ENCODE measurements at regions not wholly inside any gene's neighbourhood (a gene's known extent, or its start where the extent isn't known, plus 50 kb on each side); places are given as distances from the start of the nearest gene placed in this dataset.

DNA sequence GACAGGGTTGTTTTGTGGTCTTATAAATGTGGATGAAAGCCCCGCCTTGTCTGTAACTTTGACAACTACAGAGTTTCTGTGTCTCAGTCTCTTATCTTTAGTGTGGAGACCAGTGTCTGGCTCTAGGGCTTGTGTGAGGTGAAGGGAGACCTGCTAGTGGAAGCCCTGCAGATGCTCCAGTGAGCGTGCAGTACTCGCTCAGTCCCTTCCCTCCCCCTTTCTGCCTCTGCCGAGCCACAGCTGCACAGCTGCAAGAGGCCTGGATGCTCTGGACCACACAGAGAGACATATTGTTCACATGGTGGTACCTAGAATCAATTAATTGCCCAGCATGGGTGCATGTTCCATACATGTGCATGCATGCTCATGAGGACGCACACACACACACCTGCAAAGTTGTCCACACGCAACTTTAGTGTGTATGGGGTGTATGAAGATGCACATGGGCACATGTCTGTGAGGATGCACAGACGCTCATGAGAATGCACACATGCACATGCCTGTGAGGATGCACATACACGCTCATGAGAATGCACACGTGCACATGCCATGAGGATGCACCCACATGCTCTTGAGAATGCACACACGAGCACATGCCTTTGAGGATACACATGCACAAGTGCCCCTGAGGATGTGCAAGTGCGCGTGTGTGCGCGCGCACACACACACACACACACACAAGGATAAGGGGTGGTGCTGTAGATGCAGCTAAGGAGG, 282.1 kb upstream of the HS6ST1 start:
- H3K36me3 ChIP-seq: no peaks in the 10 kb centered on the region
- H3K4me2 ChIP-seq: no peak overlapping the region
- H2AFZ ChIP-seq (replicated peaks): no peak overlapping the region
- H3K4me3 ChIP-seq: no peak overlapping the region
- no peaks in the 10 kb centered on the region for H3F3A ChIP-seq (ENCODE audit: low read depth)
- no peaks in the 10 kb centered on the region for H3K4me1 ChIP-seq
- TF ChIP-seq EZH2 (IDR thresholded peaks at IDR 0.05) (no peak), EZH2phosphoT487 (IDR thresholded peaks at IDR 0.05) (no peak)
- TF ChIP-seq, protein P1, sequence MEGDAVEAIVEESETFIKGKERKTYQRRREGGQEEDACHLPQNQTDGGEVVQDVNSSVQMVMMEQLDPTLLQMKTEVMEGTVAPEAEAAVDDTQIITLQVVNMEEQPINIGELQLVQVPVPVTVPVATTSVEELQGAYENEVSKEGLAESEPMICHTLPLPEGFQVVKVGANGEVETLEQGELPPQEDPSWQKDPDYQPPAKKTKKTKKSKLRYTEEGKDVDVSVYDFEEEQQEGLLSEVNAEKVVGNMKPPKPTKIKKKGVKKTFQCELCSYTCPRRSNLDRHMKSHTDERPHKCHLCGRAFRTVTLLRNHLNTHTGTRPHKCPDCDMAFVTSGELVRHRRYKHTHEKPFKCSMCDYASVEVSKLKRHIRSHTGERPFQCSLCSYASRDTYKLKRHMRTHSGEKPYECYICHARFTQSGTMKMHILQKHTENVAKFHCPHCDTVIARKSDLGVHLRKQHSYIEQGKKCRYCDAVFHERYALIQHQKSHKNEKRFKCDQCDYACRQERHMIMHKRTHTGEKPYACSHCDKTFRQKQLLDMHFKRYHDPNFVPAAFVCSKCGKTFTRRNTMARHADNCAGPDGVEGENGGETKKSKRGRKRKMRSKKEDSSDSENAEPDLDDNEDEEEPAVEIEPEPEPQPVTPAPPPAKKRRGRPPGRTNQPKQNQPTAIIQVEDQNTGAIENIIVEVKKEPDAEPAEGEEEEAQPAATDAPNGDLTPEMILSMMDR (IDR thresholded peaks at IDR 0.05): no peak
- H3K27ac ChIP-seq: no peak overlapping the region
- Mint-ChIP-seq H3K36me3 (no peaks in the 10 kb centered on the region), H3K4me1 (peaks cover 14% of the 10 kb centered on the region), H3K27ac (no peak overlapping the region), H3K27me3 (ENCODE audit: insufficient read depth, low read depth) (peaks cover 2% of the 10 kb centered on the region), H3K4me3 (no peak overlapping the region), H3K9me3 (no peaks in the 10 kb centered on the region)
- H4K20me1 ChIP-seq (ENCODE audit: low read depth): no peaks in the 10 kb centered on the region
- no peaks in the 10 kb centered on the region for H3K9me3 ChIP-seq (ENCODE audit: low read depth)
- no peaks in the 10 kb centered on the region for H3K79me2 ChIP-seq (ENCODE audit: low read depth)
- no peak overlapping the region for H3K9ac ChIP-seq
- no peaks in the 10 kb centered on the region for H3K27me3 ChIP-seq
- DNase-seq (ENCODE audit: low spot score): no peak

GRCh38 chr2:128601298-128602037, 282.8 kb upstream of the HS6ST1 start:
- no peak overlapping the region for H3K27ac ChIP-seq
- Mint-ChIP-seq H3K9me3 (no peaks in the 10 kb centered on the region), H3K4me1 (peaks cover 14% of the 10 kb centered on the region), H3K27ac (peak overlapping the region; percentile 91), H3K36me3 (no peaks in the 10 kb centered on the region), H3K27me3 (ENCODE audit: insufficient read depth, low read depth) (peaks cover 3% of the 10 kb centered on the region), H3K4me3 (no peak overlapping the region)
- DNase-seq (ENCODE audit: low spot score): no peak
- no peak overlapping the region for H3K9ac ChIP-seq
- H4K20me1 ChIP-seq (ENCODE audit: low read depth): no peaks in the 10 kb centered on the region
- H3K4me2 ChIP-seq: no peak overlapping the region
- H3K27me3 ChIP-seq: no peaks in the 10 kb centered on the region
- no peak for TF ChIP-seq EZH2 (IDR thresholded peaks at IDR 0.05)
- TF ChIP-seq, protein P1 (IDR thresholded peaks at IDR 0.05): no peak
- no peak for TF ChIP-seq EZH2phosphoT487 (IDR thresholded peaks at IDR 0.05)
- H3K9me3 ChIP-seq (ENCODE audit: low read depth): no peaks in the 10 kb centered on the region
- no peaks in the 10 kb centered on the region for H3K36me3 ChIP-seq
- H3K4me3 ChIP-seq: no peak overlapping the region
- no peaks in the 10 kb centered on the region for H3K79me2 ChIP-seq (ENCODE audit: low read depth)
- H3K4me1 ChIP-seq: no peaks in the 10 kb centered on the region
- H3F3A ChIP-seq (ENCODE audit: low read depth): no peaks in the 10 kb centered on the region
- no peak overlapping the region for H2AFZ ChIP-seq (replicated peaks)

DNA sequence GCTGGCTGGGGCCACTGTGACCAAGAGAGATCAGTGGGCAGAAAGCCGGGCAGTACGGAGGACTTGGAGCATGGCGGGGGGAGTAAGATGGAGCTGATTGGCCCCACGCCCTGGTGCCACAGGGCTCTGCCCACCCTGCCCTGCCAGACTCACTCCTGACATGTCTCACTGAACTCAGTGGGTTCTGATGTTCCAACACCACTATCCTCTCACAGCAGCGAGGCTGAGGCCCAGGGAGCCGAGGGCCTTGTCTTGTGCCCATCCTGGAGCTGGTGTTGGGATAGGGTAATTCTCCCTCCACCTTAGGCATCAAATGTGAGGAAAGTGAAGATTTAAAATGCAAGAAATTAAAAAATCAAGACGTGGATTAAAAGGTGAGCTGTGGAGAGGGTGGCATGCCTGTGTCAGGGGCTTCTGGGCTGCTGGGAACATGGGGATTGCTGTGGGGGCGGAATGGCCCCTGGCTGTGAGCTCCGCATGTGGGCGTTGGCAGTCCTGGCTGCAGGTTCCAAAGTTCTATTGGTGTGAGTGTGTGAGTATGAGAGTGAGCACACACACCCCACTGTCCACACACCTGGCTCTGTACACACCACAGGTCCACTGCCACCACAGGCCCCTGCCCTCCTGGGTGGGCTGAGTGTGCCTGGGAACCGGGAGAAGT, 283.5 kb upstream of the HS6ST1 start:
- Histone ChIP-seq H3K36me3 (no peaks in the 10 kb centered on the region), H4K20me1 (ENCODE audit: low read depth) (no peaks in the 10 kb centered on the region), H3K4me3 (no peak overlapping the region), H3K4me2 (no peak overlapping the region), H2AFZ (replicated peaks) (no peak overlapping the region), H3K4me1 (no peaks in the 10 kb centered on the region), H3K9ac (no peak overlapping the region), H3F3A (ENCODE audit: low read depth) (no peaks in the 10 kb centered on the region), H3K27ac (no peak overlapping the region), H3K9me3 (ENCODE audit: low read depth) (no peaks in the 10 kb centered on the region), H3K27me3 (no peaks in the 10 kb centered on the region), H3K79me2 (ENCODE audit: low read depth) (no peaks in the 10 kb centered on the region)
- Mint-ChIP-seq H3K27ac (peak overlapping the region; percentile 91), H3K4me1 (peaks cover 16% of the 10 kb centered on the region), H3K9me3 (no peaks in the 10 kb centered on the region), H3K27me3 (ENCODE audit: insufficient read depth, low read depth) (peaks cover 4% of the 10 kb centered on the region), H3K4me3 (no peak overlapping the region), H3K36me3 (no peaks in the 10 kb centered on the region)
- no peak for DNase-seq (ENCODE audit: low spot score)
- TF ChIP-seq, protein P1 (IDR thresholded peaks at IDR 0.05): no peak
- TF ChIP-seq EZH2phosphoT487 (IDR thresholded peaks at IDR 0.05): no peak
- TF ChIP-seq EZH2 (IDR thresholded peaks at IDR 0.05): no peak

Data from neural progenitor cell (in vitro differentiated cells).